HCT116 (cell line): ENCODE measurements at regions not wholly inside any gene's neighbourhood (a gene's known extent, or its start where the extent isn't known, plus 50 kb on each side); places are given as distances from the start of the nearest gene placed in this dataset.

Experiments
- ATF3 ChIP-seq: IDR thresholded peaks from 2 replicates; pipeline ENCODE4 v1.6.1; 2012
- CEBPB ChIP-seq: IDR thresholded peaks from 2 replicates; pipeline ENCODE4 v1.6.1; 2012; ENCODE audit warnings: low read depth
- CTCF ChIP-seq, 3 experiments: fragments of 200-600 bp in 1 of 3; sonication (generic) in 1 of 3; IDR thresholded peaks in 2 of 3; conservative IDR thresholded peaks in 1 of 3; 2 replicates each; pipeline ENCODE4 v1.5.1; 2012 to 2017; ENCODE audit warnings: low read depth in 2 of 3, low read length in 2 of 3, antibody characterized with exemption in 1 of 3, borderline replicate concordance in 1 of 3, control low read depth in 1 of 3, mild to moderate bottlenecking in 1 of 3, mixed read lengths in 1 of 3, mixed run types in 1 of 3, moderate library complexity in 1 of 3; ENCODE audit not compliant: insufficient read depth in 1 of 3
- EGR1 ChIP-seq: IDR thresholded peaks from 2 replicates; pipeline ENCODE4 v1.6.1; 2012; ENCODE audit warnings: low read depth
- EZH2 ChIP-seq: fragments of 200-600 bp; sonication (generic); IDR thresholded peaks from 2 replicates; pipeline ENCODE4 v1.6.1; 2017; ENCODE audit warnings: antibody characterized with exemption, mixed run types
- MAX ChIP-seq: IDR thresholded peaks from 2 replicates; pipeline ENCODE4 v1.6.1; 2012
- POLR2A ChIP-seq: IDR thresholded peaks from 2 replicates; pipeline ENCODE4 v1.7.0; 2011; ENCODE audit warnings: borderline replicate concordance; ENCODE audit not compliant: insufficient read depth, insufficient read length; ENCODE audit errors: extremely low read depth
- POLR2AphosphoS5 ChIP-seq: IDR thresholded peaks from 2 replicates; pipeline ENCODE4 v1.6.1; 2011; ENCODE audit warnings: mild to moderate bottlenecking, low read depth, low read length, moderate library complexity
- REST ChIP-seq: IDR thresholded peaks from 2 replicates; pipeline ENCODE4 v1.6.1; 2012; ENCODE audit warnings: low read depth
- SP1 ChIP-seq: IDR thresholded peaks from 2 replicates; pipeline ENCODE4 v1.6.1; 2012; ENCODE audit warnings: low read depth
- TCF7L2 ChIP-seq: IDR thresholded peaks from 2 replicates; pipeline ENCODE4 v1.7.0; 2011; ENCODE audit warnings: borderline replicate concordance, inconsistent platforms; ENCODE audit not compliant: insufficient read depth, insufficient read length; ENCODE audit errors: extremely low read depth
- ZBTB33 ChIP-seq: IDR thresholded peaks from 2 replicates; pipeline ENCODE4 v1.6.1; 2011; ENCODE audit warnings: mild to moderate bottlenecking, low read length, moderate library complexity; ENCODE audit not compliant: insufficient replicate concordance; ENCODE audit errors: extremely low read depth

GRCh38 chr2:144074450-144074849 lies 445.5 kb downstream of the ZEB2 start:
- no peak for TF ChIP-seq CTCF (IDR thresholded peaks at IDR 0.05 in 2 of 3, conservative IDR thresholded peaks at IDR 0.05 in 1 of 3; ENCODE audit: borderline replicate concordance in 1 of 3, insufficient read depth in 1 of 3, low read depth in 2 of 3, low read length in 2 of 3)
- TF ChIP-seq MAX = no peak
- TF ChIP-seq ATF3 = no peak
- no peak for TF ChIP-seq REST
- TF ChIP-seq EGR1 = no peak
- TF ChIP-seq SP1 = no peak
- TF ChIP-seq CEBPB = no peak
- TF ChIP-seq POLR2AphosphoS5 = no peak
- no peak for TF ChIP-seq POLR2A
- TF ChIP-seq TCF7L2 = no peak
- no peak for TF ChIP-seq ZBTB33
- TF ChIP-seq EZH2 = no peak
